BLaER1 treated with 17β-estradiol and CSF1 and Interleukin-3, amounts not matched to agents 10 nM and 100 nM (cell line): ENCODE measurements at regions not wholly inside any gene's neighbourhood (a gene's known extent, or its start where the extent isn't known, plus 50 kb on each side); places are given as distances from the start of the nearest gene placed in this dataset.

Source experiments
- H3K27ac ChIP-seq, 11 experiments: shearing (Covaris generic); formaldehyde crosslinking; 2 replicates each; pipeline ENCODE4 v1.8.1; 2022
- H3K27me3 ChIP-seq, 11 experiments: shearing (Covaris generic); formaldehyde crosslinking; 2 replicates each; pipeline ENCODE4 v1.8.1; 2022
- H3K36me3 ChIP-seq, 11 experiments: shearing (Covaris generic); formaldehyde crosslinking; 2 replicates each; pipeline ENCODE4 v1.8.1; 2022
- H3K4me1 ChIP-seq, 10 experiments: shearing (Covaris generic); formaldehyde crosslinking; 2 replicates each; pipeline ENCODE4 v1.8.1; 2022
- H3K4me2 ChIP-seq, 11 experiments: shearing (Covaris generic); formaldehyde crosslinking; 2 replicates each; pipeline ENCODE4 v1.8.1; 2022
- H3K4me3 ChIP-seq, 10 experiments: shearing (Covaris generic); formaldehyde crosslinking; 2 replicates each; pipeline ENCODE4 v1.8.1; 2022
- H3K9ac ChIP-seq, 11 experiments: shearing (Covaris generic); formaldehyde crosslinking; 2 replicates each; pipeline ENCODE4 v1.8.1; 2022
- H3K9me3 ChIP-seq, 11 experiments: shearing (Covaris generic); formaldehyde crosslinking; replicated peaks in 1 of 11; 2 replicates each; pipeline ENCODE4 v1.8.1; 2022
- H4K20me1 ChIP-seq, 11 experiments: shearing (Covaris generic); formaldehyde crosslinking; 2 replicates each; pipeline ENCODE4 v1.8.1; 2022
- Cebpa-rat ChIP-seq, 11 experiments: shearing (Covaris generic); IDR thresholded peaks; 2 replicates each; pipeline ENCODE4 v1.8.1; 2022

- Histone ChIP-seq H3K36me3 (no peaks in the 10 kb centered on the region), H4K20me1 (no peaks in the 10 kb centered on the region), H3K27me3 (no peaks in the 10 kb centered on the region), H3K4me3 (no peak overlapping the region), H3K4me2 (no peak overlapping the region), H3K9me3 (no peaks in the 10 kb centered on the region), H3K4me1 (no peaks in the 10 kb centered on the region), H3K9ac (no peak overlapping the region), H3K27ac (no peak overlapping the region)
- TF ChIP-seq Cebpa-rat (IDR thresholded peaks at IDR 0.05), result peak in 4 of 11 experiments; percentile 12 to 77 (median 24); a peak in 4 of 22 replicates
Measured at GRCh38 chr21:27823652-27824201, 856.8 kb upstream of the ADAMTS5 start.

- Histone ChIP-seq H3K4me1 (no peaks in the 10 kb centered on the region), H3K27me3 (no peaks in the 10 kb centered on the region), H3K9me3 (no peaks in the 10 kb centered on the region), H3K9ac (no peak overlapping the region), H3K4me2 (no peak overlapping the region), H4K20me1 (no peaks in the 10 kb centered on the region), H3K36me3 (no peaks in the 10 kb centered on the region), H3K4me3 (no peak overlapping the region), H3K27ac (no peak overlapping the region)
- TF ChIP-seq Cebpa-rat (IDR thresholded peaks at IDR 0.05), result no peak
Measured at GRCh38 chr21:27820342-27820741, 853.5 kb upstream of the ADAMTS5 start.

GRCh38 chr21:27819299-27819698 lies 852.4 kb upstream of the ADAMTS5 start:
- no peaks in the 10 kb centered on the region for H3K27me3 ChIP-seq
- no peaks in the 10 kb centered on the region for H3K9me3 ChIP-seq
- H3K27ac ChIP-seq, result no peak overlapping the region
- H3K36me3 ChIP-seq, result no peaks in the 10 kb centered on the region
- no peaks in the 10 kb centered on the region for H4K20me1 ChIP-seq
- H3K4me2 ChIP-seq, result no peak overlapping the region
- no peak overlapping the region for H3K9ac ChIP-seq
- H3K4me3 ChIP-seq, result no peak overlapping the region
- H3K4me1 ChIP-seq, result no peaks in the 10 kb centered on the region
- no peak for TF ChIP-seq Cebpa-rat (IDR thresholded peaks at IDR 0.05)

GRCh38 chr21:27818847-27819246 lies 852.0 kb upstream of the ADAMTS5 start:
- Histone ChIP-seq H3K9ac (no peak overlapping the region), H3K9me3 (no peaks in the 10 kb centered on the region), H3K4me2 (no peak overlapping the region), H3K4me3 (no peak overlapping the region), H3K27me3 (no peaks in the 10 kb centered on the region), H3K27ac (no peak overlapping the region), H4K20me1 (no peaks in the 10 kb centered on the region), H3K36me3 (no peaks in the 10 kb centered on the region), H3K4me1 (no peaks in the 10 kb centered on the region)
- TF ChIP-seq Cebpa-rat (IDR thresholded peaks at IDR 0.05), result no peak

GRCh38 chr21:27817902-27818623 lies 851.2 kb upstream of the ADAMTS5 start:
- no peak overlapping the region for H3K4me2 ChIP-seq

GRCh38 chr21:27817074-27817473 lies 850.2 kb upstream of the ADAMTS5 start:
- H3K4me3 ChIP-seq, result no peak overlapping the region
- no peaks in the 10 kb centered on the region for H3K4me1 ChIP-seq
- no peak overlapping the region for H3K9ac ChIP-seq
- no peaks in the 10 kb centered on the region for H4K20me1 ChIP-seq
- H3K27ac ChIP-seq, result no peak overlapping the region
- H3K36me3 ChIP-seq, result no peaks in the 10 kb centered on the region
- TF ChIP-seq Cebpa-rat (IDR thresholded peaks at IDR 0.05), result no peak
- H3K27me3 ChIP-seq, result no peaks in the 10 kb centered on the region
- H3K9me3 ChIP-seq, result no peaks in the 10 kb centered on the region
- no peak overlapping the region for H3K4me2 ChIP-seq

More at GRCh38 chr21:27817902-27818623, 851.2 kb upstream of the ADAMTS5 start:
- Histone ChIP-seq H3K9me3 (no peaks in the 10 kb centered on the region), H3K9ac (no peak overlapping the region), H3K36me3 (no peaks in the 10 kb centered on the region), H3K4me1 (no peaks in the 10 kb centered on the region), H3K27ac (no peak overlapping the region), H3K27me3 (no peaks in the 10 kb centered on the region), H3K4me3 (no peak overlapping the region), H4K20me1 (no peaks in the 10 kb centered on the region)
- no peak for TF ChIP-seq Cebpa-rat (IDR thresholded peaks at IDR 0.05)

GRCh38 chr21:27816301-27816700 lies 849.4 kb upstream of the ADAMTS5 start:
- Histone ChIP-seq H3K9me3 (no peaks in the 10 kb centered on the region), H3K4me3 (no peak overlapping the region), H3K27me3 (no peaks in the 10 kb centered on the region), H3K4me1 (no peaks in the 10 kb centered on the region), H3K36me3 (no peaks in the 10 kb centered on the region), H3K4me2 (no peak overlapping the region), H4K20me1 (no peaks in the 10 kb centered on the region), H3K27ac (no peak overlapping the region), H3K9ac (no peak overlapping the region)
- TF ChIP-seq Cebpa-rat (IDR thresholded peaks at IDR 0.05), result no peak

- Histone ChIP-seq H3K4me1 (no peaks in the 10 kb centered on the region), H3K4me3 (no peak overlapping the region), H3K9me3 (peaks cover 0 to 7% (median 0%) of the 10 kb centered on the region in 11 experiments; a peak in 2 of 22 replicates), H3K27me3 (no peaks in the 10 kb centered on the region), H4K20me1 (no peaks in the 10 kb centered on the region), H3K27ac (no peak overlapping the region), H3K4me2 (no peak overlapping the region), H3K9ac (no peak overlapping the region), H3K36me3 (no peaks in the 10 kb centered on the region)
- no peak for TF ChIP-seq Cebpa-rat (IDR thresholded peaks at IDR 0.05)
Measured at GRCh38 chr21:27814226-27814625, 847.3 kb upstream of the ADAMTS5 start.

- no peaks in the 10 kb centered on the region for H3K27me3 ChIP-seq
- TF ChIP-seq Cebpa-rat (IDR thresholded peaks at IDR 0.05), result no peak
- H3K4me2 ChIP-seq, result no peak overlapping the region
- H3K27ac ChIP-seq, result no peak overlapping the region
- peaks cover 0 to 7% (median 0%) of the 10 kb centered on the region in 11 experiments; a peak in 2 of 22 replicates for H3K9me3 ChIP-seq
- no peak overlapping the region for H3K9ac ChIP-seq
- no peaks in the 10 kb centered on the region for H3K4me1 ChIP-seq
- no peaks in the 10 kb centered on the region for H4K20me1 ChIP-seq
- no peaks in the 10 kb centered on the region for H3K36me3 ChIP-seq
- H3K4me3 ChIP-seq, result no peak overlapping the region
Measured at GRCh38 chr21:27813750-27814149, 846.9 kb upstream of the ADAMTS5 start.

GRCh38 chr21:27813344-27813743 lies 846.5 kb upstream of the ADAMTS5 start:
- no peaks in the 10 kb centered on the region for H3K27me3 ChIP-seq
- peaks cover 0 to 7% (median 0%) of the 10 kb centered on the region in 11 experiments; a peak in 2 of 22 replicates for H3K9me3 ChIP-seq
- TF ChIP-seq Cebpa-rat (IDR thresholded peaks at IDR 0.05), result no peak
- H3K4me1 ChIP-seq, result no peaks in the 10 kb centered on the region
- H4K20me1 ChIP-seq, result no peaks in the 10 kb centered on the region
- no peak overlapping the region for H3K9ac ChIP-seq
- no peaks in the 10 kb centered on the region for H3K36me3 ChIP-seq
- H3K4me2 ChIP-seq, result no peak overlapping the region
- no peak overlapping the region for H3K27ac ChIP-seq
- H3K4me3 ChIP-seq, result no peak overlapping the region
